Ishikawa (cell line): ENCODE measurements at regions not wholly inside any gene's neighbourhood (a gene's known extent, or its start where the extent isn't known, plus 50 kb on each side); places are given as distances from the start of the nearest gene placed in this dataset.

Source experiments
- CEBPB ChIP-seq: IDR thresholded peaks from 2 replicates; pipeline ENCODE4 v1.6.1; 2012
- CREB1 ChIP-seq: IDR thresholded peaks from 2 replicates; pipeline ENCODE4 v1.6.1; 2012; ENCODE audit warnings: low read depth
- EGR1 ChIP-seq: IDR thresholded peaks from 2 replicates; pipeline ENCODE4 v1.6.1; 2012
- EP300 ChIP-seq: IDR thresholded peaks from 2 replicates; pipeline ENCODE4 v1.6.1; 2012; ENCODE audit warnings: borderline replicate concordance
- FOXM1 ChIP-seq: IDR thresholded peaks from 2 replicates; pipeline ENCODE4 v1.6.1; 2012; ENCODE audit warnings: low read depth, borderline replicate concordance
- NFIC ChIP-seq: IDR thresholded peaks from 2 replicates; pipeline ENCODE4 v1.6.1; 2012
- RAD21 ChIP-seq: IDR thresholded peaks from 2 replicates; pipeline ENCODE4 v1.6.1; 2012; ENCODE audit warnings: low read depth
- REST ChIP-seq: IDR thresholded peaks from 2 replicates; pipeline ENCODE4 v1.6.1; 2012; ENCODE audit warnings: low read depth, mild to moderate bottlenecking
- TAF1 ChIP-seq: IDR thresholded peaks from 2 replicates; pipeline ENCODE4 v1.6.1; 2012; ENCODE audit warnings: low read depth, mild to moderate bottlenecking
- TCF12 ChIP-seq: IDR thresholded peaks from 2 replicates; pipeline ENCODE4 v1.6.1; 2012; ENCODE audit warnings: low read depth
- TEAD4 ChIP-seq: IDR thresholded peaks from 2 replicates; pipeline ENCODE4 v1.6.1; 2012
- YY1 ChIP-seq: IDR thresholded peaks from 2 replicates; pipeline ENCODE4 v1.6.1; 2012; ENCODE audit warnings: low read depth
- ZBTB7A ChIP-seq: IDR thresholded peaks from 2 replicates; pipeline ENCODE4 v1.6.1; 2012; ENCODE audit warnings: low read depth
- TF ChIP-seq, protein P1 (sequence below): IDR thresholded peaks from 2 replicates; pipeline ENCODE4 v1.6.1; 2012
- TF ChIP-seq, protein P2 (sequence below): IDR thresholded peaks from 2 replicates; pipeline ENCODE4 v1.6.1; 2012

DNA sequence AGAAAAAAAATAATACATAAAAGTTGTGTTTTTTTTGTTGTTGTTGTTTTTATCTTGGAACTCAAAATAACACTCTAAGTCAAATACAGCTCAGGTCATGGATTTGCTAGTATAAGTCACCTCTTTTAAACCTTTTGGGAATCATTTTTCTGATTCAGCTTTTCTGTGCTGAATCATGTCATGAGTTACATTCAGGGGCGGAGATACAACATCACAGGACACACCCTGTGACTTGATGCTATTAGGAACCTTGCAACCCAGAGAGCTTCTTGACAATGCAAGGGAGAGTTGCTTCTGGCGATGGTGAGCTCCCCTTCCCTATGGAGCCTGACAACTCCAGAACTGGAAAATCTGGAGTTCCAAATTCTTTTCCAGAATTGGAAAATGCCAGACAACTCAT lies 358.3 kb upstream of the C16orf82 start:
- no peak for TF ChIP-seq CREB1
- no peak for TF ChIP-seq TEAD4
- no peak for TF ChIP-seq REST
- TF ChIP-seq, protein P1, sequence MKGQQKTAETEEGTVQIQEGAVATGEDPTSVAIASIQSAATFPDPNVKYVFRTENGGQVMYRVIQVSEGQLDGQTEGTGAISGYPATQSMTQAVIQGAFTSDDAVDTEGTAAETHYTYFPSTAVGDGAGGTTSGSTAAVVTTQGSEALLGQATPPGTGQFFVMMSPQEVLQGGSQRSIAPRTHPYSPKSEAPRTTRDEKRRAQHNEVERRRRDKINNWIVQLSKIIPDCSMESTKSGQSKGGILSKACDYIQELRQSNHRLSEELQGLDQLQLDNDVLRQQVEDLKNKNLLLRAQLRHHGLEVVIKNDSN: no peak
- no peak for TF ChIP-seq NFIC
- no peak for TF ChIP-seq ZBTB7A
- TF ChIP-seq TCF12: no peak
- TF ChIP-seq, protein P2, sequence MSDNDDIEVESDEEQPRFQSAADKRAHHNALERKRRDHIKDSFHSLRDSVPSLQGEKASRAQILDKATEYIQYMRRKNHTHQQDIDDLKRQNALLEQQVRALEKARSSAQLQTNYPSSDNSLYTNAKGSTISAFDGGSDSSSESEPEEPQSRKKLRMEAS: no peak
- TF ChIP-seq TAF1: no peak
- no peak for TF ChIP-seq RAD21
- no peak for TF ChIP-seq CEBPB
- TF ChIP-seq FOXM1: no peak
- TF ChIP-seq YY1: no peak
- TF ChIP-seq EP300: no peak
- no peak for TF ChIP-seq EGR1

- no peak for TF ChIP-seq YY1
- TF ChIP-seq CREB1: no peak
- no peak for TF ChIP-seq ZBTB7A
- TF ChIP-seq, protein P1: no peak
- TF ChIP-seq EGR1: no peak
- TF ChIP-seq CEBPB: no peak
Measured at GRCh38 chr16:26709175-26709574, 357.6 kb upstream of the C16orf82 start.

- TF ChIP-seq TEAD4 (no peak), CEBPB (no peak), EP300 (no peak), CREB1 (no peak), REST (no peak), FOXM1 (no peak), TCF12 (no peak), RAD21 (no peak), EGR1 (no peak), ZBTB7A (no peak)
- TF ChIP-seq, protein P1: no peak
- TF ChIP-seq, protein P2: no peak
Measured at GRCh38 chr16:26709754-26710153, 357.0 kb upstream of the C16orf82 start.

DNA sequence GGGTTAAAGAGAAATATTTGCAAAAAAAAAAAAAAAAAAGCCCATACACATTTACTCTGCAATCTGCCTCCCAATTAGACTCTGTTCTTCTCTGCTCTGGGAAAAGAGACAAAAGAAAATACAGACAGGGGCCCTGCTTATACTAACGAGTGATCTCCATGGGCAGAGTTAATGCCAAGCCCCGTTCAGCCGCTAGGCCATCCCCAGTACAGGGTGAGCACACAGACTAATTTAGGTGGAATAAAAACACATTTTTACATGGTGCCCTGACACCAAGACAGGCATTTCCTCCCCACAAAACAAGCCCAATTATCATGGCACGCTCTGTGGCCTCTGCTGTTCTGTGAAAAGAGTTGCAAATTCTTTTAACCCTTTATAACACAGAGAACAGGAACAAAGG lies 356.3 kb upstream of the C16orf82 start:
- TF ChIP-seq CREB1 (no peak), TEAD4 (no peak)

- TF ChIP-seq FOXM1: no peak
- no peak for TF ChIP-seq NFIC
- TF ChIP-seq, protein P1: no peak
Measured at GRCh38 chr16:26712876-26713275, 353.9 kb upstream of the C16orf82 start.

DNA sequence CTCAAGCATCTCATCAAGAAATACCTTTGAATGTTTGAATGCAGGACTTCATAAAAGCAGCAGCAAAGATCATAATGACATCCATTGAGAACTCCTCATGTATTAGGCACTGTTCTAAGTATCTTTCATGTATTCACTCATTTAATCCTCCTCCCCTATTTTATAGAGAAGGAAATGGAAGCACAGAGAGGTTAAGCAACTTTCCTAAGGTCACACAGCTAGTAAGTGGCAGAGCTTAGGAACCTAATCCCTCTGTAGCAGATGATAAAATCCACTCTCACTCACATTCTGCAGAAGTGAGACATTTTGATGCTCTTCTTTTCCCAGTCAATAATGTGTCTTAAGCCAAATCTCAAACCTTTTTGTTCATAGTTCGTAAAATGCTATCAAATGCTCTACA lies 350.8 kb upstream of the C16orf82 start:
- TF ChIP-seq TCF12 (no peak), CEBPB (no peak), EGR1 (no peak)

DNA sequence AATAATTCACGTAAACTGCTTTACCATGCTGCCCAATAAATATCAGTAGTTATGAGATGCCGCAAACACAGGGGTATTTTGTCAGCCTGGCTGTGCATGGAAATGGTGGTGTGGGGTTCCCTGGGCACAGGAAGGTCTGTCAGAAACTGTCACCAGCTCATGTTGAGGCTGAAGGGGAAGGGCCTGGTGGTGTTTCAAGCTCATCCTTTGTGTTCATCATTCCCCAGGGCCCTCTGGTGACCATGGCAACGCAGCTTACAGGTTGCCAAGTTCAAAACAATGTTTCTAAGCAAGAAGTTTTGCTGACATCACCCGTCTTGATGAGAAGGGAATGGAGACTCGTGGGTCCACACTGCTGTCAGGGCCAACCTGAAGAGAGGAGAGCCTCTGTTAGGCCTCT lies 348.9 kb upstream of the C16orf82 start:
- TF ChIP-seq FOXM1: no peak
- TF ChIP-seq REST: no peak
- no peak for TF ChIP-seq NFIC
- TF ChIP-seq TAF1: no peak
- no peak for TF ChIP-seq TCF12
